ENCODE measurements at regions not wholly inside any gene's neighbourhood (a gene's known extent, or its start where the extent isn't known, plus 50 kb on each side); places are given as distances from the start of the nearest gene placed in this dataset.

DNA sequence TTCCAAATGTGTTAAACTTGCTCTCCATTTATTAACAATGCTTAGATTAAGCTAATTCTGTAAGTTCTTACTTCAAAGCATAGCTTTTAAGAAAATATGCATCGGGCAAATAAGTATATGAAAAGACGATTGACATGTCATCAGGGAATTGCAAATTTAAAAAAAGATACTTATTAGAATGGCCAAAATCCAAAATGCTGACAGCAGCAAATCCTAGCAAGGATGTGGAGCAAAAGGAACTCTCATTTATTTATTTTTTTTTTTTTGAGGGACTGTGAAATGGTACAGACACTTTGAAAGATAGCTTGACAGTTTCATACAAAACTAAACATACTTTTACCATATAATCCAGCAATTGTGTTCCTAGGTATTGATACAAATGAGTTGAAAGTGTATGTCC lies 779.5 kb upstream of the MDGA2 start:
- TF ChIP-seq, protein P1, sequence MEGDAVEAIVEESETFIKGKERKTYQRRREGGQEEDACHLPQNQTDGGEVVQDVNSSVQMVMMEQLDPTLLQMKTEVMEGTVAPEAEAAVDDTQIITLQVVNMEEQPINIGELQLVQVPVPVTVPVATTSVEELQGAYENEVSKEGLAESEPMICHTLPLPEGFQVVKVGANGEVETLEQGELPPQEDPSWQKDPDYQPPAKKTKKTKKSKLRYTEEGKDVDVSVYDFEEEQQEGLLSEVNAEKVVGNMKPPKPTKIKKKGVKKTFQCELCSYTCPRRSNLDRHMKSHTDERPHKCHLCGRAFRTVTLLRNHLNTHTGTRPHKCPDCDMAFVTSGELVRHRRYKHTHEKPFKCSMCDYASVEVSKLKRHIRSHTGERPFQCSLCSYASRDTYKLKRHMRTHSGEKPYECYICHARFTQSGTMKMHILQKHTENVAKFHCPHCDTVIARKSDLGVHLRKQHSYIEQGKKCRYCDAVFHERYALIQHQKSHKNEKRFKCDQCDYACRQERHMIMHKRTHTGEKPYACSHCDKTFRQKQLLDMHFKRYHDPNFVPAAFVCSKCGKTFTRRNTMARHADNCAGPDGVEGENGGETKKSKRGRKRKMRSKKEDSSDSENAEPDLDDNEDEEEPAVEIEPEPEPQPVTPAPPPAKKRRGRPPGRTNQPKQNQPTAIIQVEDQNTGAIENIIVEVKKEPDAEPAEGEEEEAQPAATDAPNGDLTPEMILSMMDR (IDR thresholded peaks at IDR 0.05; ENCODE audit: insufficient read depth, low read depth, low read length, missing control alignments), result no peak
- no peak overlapping the region for H3K4me3 ChIP-seq (ENCODE audit: low read depth, low read length)
- no peak for DNase-seq (ENCODE audit: low read depth)

DNA sequence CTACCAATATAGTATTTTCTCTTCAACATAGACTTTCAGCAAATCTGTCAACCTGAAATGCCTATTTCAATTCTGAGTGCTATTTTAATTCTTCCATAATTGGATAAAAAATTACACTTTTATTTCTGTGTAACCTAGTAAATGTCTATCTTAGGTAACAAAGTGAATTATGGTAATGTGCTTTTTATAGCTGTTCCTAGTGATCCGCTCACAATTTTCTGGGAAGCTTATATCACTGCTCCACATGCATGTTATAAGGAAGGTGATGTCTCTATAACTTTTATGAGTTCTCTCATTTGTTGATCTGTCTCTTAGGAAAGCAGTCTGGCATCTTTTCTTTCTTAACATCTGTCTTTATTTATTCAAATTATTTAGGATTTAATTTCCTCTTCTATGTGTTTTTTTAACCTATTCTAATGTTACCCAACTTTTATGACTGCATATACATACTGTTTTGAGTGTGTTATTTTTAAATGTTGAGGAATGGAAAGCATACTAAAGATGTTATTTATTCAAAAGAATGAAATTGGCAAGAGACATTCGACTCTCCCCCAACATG lies 777.1 kb upstream of the MDGA2 start:
- H3K4me3 ChIP-seq (ENCODE audit: low read depth, low read length), result no peak overlapping the region
- TF ChIP-seq, protein P1 (IDR thresholded peaks at IDR 0.05; ENCODE audit: insufficient read depth, low read depth, low read length, missing control alignments), result no peak
- DNase-seq (ENCODE audit: low read depth), result no peak

DNA sequence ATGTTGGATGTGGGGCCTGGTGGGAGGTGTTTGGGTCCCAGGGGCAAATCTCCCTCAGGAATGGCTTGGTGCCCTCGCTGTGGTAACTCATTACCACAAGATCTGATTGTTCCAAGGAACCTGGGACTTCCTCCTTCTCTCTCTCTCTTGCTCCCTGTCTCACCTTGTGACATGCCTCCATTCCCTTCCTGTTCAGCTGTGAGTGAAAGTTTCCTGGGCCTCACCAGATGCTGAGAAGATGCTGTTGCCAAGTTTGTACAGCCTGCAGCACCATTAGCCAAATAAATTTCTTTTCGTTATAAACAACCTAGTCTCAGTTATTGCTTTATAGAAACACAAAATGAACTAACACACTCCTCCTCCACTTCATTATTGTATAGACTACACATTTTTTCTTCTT lies 759.8 kb upstream of the MDGA2 start:
- no peak overlapping the region for H3K4me3 ChIP-seq (ENCODE audit: low read depth, low read length)
- DNase-seq (ENCODE audit: low read depth), result no peak
- TF ChIP-seq, protein P1 (IDR thresholded peaks at IDR 0.05; ENCODE audit: insufficient read depth, low read depth, low read length, missing control alignments), result no peak

DNA sequence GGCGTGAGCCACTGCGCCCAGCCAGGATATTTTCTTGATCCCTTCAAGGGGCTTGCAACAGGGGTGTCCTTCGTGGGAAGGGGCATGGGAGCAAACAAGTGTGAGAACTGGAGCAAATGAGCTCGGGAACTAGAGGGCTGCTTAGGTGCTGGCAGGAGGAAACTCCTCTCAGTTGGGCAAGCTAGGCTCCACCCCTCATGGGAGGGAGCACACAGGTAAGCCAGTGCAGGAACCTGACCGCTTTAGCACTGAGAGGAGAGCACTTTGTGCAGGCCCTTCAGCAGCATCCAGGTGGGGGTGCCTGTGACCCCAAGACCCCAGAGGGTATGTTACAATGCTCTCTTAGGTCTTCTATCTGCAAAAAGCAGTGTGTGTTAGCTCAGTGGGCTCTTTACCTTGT lies 755.4 kb upstream of the MDGA2 start:
- TF ChIP-seq, protein P1 (IDR thresholded peaks at IDR 0.05; ENCODE audit: insufficient read depth, low read depth, low read length, missing control alignments), result no peak
- no peak for DNase-seq (ENCODE audit: low read depth)
- H3K4me3 ChIP-seq (ENCODE audit: low read depth, low read length), result no peak overlapping the region

DNA sequence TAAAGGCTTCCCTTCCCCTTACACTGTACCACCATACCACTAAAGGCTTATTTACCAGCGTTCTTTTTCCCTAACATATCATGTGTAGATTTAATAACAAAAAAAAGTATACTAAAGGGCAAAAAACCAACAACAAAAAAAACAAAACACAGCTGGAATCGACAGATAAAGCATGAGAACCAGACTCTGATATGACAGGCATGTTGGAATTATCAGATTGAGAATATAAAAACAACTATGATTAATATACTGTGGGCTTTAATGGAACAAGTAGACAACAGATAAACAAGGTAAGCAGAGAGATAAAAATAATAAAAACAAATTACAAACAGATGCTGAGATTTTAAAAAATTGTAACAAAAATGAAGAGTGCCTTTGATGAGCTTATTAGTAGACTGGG lies 754.1 kb upstream of the MDGA2 start:
- DNase-seq (ENCODE audit: low read depth), result no peak
- TF ChIP-seq, protein P1 (IDR thresholded peaks at IDR 0.05; ENCODE audit: insufficient read depth, low read depth, low read length, missing control alignments), result no peak
- no peak overlapping the region for H3K4me3 ChIP-seq (ENCODE audit: low read depth, low read length)

DNA sequence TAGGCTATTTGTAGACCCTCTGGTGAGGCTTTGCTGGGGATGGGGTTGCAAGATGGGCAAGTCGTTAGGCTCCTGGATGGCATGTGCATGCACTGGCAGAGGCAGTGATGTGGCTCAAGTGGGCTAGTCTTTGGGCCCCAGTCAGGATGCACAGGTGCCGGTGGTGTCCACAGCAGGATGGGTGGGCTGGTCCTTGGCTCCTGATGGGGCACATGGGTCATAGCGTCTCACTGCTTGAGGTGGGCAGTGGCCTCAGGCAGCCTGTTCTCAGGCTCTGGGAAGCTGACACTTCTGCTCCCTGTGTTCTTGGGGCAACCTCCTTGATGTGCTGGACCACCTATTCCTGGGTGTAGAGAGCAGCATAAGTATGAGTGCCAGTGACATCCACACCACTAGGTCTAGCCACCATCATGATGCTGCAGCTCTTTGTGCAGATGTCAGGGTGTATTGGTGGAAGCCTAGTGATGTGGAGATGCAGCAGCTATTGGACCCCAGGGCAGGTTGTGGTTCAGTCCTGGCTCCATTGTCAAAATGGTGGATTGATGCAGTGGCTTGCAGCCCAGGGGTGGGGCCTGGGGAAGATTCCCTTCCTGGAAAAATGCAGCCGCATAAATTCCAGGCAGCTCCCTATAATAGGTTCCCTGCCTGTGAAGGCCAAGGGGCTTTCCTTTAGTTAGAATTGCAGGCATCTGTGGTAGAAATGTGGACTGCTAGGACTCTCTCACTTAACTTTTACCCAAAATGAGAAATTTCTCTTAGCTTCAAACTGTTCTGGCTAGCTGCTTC lies 742.5 kb upstream of the MDGA2 start:
- TF ChIP-seq, protein P1 (IDR thresholded peaks at IDR 0.05; ENCODE audit: insufficient read depth, low read depth, low read length, missing control alignments), result no peak
- no peak for DNase-seq (ENCODE audit: low read depth)
- no peak overlapping the region for H3K4me3 ChIP-seq (ENCODE audit: low read depth, low read length)
